ENCODE measurements at regions not wholly inside any gene's neighbourhood (a gene's known extent, or its start where the extent isn't known, plus 50 kb on each side); places are given as distances from the start of the nearest gene placed in this dataset.
"Not testable (repeated sequence)": the region's sequence is repeated elsewhere in the genome, so short reads cannot be mapped to it uniquely, and the experiment has no call there.

- DNase-seq (ENCODE audit: low read depth): no peak
Measured at GRCh38 chr15:91356083-91356482, 256.0 kb downstream of the SV2B start.

DNA sequence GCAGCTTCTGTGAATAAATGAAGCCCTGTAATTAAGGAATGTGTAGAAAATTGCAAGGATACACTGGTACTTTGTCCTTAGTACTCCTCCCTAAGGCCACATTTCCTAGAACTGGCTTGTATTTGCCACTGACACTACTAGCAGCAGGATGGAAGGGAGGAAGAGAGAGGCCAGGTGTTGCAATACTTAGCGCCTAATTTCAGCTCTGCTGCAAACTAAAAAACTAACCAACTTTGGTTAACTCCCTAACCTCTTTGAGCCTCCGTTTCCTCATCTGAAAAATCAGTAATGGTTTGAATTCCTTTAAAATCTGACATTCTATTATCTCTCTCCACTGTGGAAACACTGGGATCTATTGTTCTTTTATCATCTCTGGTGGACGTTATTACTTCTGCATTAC is 257.0 kb downstream of the SV2B start:
- no peak for DNase-seq (ENCODE audit: low read depth)

GRCh38 chr15:91357486-91357885 is 257.4 kb downstream of the SV2B start:
- no peak for DNase-seq (ENCODE audit: low read depth)

DNA sequence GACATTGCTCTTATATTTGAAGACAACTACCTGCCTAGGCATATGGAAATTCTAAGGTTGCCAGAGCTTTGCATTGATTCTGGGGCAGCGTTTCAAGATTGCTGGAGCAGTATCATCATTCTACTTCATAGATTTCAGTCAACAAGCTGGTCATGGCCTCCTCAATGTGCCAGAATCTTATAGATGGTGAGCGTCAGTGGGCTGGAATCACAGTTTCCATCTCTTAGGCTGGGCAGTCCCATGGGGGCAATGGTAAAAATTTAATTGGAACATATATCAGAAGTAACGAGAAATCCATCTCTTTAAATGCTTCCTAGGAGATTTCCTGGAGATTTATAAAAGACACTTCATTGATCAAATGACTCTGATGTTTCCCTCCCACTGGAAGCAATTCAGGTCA is 258.3 kb downstream of the SV2B start:
- no peak for DNase-seq (ENCODE audit: low read depth)

- not testable (repeated sequence) for DNase-seq (ENCODE audit: low read depth)
Measured at GRCh38 chr15:91361696-91362095, 261.6 kb downstream of the SV2B start.

DNA sequence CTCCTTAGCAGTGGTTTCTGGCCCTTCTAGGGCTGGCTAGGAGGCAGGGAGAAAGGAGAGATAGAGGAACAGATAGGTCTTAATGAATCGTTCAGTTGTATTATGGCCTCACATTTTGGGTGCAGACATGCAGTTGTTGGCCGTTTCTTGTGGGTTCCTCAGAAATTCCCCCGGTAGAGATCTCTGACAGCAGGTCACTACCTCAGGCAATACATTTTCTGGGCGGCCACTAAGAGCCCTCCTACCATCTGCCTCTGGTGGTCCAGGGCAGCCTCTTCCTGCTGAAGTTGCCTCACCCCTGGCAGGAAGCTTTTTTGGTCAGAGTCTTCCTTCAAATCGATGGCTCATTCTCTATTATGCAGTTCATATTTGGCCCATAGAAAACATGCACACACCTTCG is 266.1 kb downstream of the SV2B start:
- no peak for DNase-seq (ENCODE audit: low read depth)

DNA sequence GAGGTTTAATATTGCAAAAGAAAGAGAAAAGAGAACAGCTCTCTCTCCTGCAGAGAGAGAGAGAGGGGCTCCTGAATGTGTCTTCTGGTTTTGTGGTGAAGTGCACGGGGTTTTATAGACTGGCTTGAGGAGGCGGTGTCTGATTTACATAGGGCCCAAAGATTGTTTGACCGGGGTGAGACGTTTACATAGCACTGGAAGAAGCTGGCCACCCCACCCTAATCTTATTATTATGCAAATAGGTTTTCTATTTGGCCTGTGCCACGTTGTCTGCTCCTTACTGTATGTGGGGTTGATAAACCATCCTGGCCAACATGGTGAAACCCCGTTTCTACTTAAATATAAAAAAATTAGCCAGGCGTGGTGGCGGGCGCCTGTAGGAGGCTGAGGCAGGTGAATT is 268.6 kb downstream of the SV2B start:
- no peak for DNase-seq (ENCODE audit: low read depth)

DNA sequence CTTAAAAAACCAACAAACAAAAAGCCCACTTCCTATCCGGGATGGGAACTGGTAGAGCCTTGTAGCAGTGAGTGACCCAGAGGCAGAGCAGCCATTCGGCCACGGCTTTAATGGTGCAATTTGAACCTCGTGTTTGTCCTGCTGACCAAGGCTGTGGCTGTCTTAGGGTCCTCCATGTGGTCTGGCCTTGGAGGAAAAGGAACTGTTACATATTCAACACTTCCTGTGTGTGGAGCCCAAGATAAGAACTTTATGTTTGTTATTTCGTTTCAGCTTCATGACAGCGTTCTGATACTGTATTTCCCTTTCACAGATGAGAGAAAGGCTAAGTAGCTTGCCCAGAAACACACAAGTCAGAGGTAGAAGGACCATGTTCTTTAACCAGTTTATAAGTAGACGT is 269.8 kb downstream of the SV2B start:
- no peak for DNase-seq (ENCODE audit: low read depth)

GRCh38 chr15:91371345-91371744 is 271.3 kb downstream of the SV2B start:
- not testable (repeated sequence) for DNase-seq (ENCODE audit: low read depth)

- no peak for DNase-seq (ENCODE audit: low read depth)
Measured at GRCh38 chr15:91374336-91374735, 274.3 kb downstream of the SV2B start.

GRCh38 chr15:91376038-91376437 is 276.0 kb downstream of the SV2B start:
- DNase-seq (ENCODE audit: low read depth): no peak

DNA sequence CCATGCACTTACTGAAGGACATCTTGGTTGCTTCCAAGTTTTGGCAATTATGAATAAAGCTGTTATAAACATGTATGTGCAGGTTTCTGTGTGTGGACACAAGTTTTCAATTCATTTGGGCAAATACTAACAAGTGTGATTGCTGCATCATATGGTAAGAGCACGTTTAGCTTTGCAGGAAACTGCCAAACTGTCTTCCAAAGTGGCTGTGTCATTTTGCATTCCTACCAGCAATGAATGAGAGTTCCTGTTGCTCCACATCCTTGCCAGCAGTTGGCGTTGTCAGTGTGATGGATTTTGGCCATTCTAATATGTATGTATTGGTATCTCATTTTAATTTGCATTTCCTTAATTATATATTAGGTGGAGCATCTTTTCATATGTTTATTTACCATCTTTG is 280.1 kb downstream of the SV2B start:
- no peak for DNase-seq (ENCODE audit: low read depth)

- DNase-seq (ENCODE audit: low read depth): no peak
Measured at GRCh38 chr15:91383532-91383931, 283.5 kb downstream of the SV2B start.

DNA sequence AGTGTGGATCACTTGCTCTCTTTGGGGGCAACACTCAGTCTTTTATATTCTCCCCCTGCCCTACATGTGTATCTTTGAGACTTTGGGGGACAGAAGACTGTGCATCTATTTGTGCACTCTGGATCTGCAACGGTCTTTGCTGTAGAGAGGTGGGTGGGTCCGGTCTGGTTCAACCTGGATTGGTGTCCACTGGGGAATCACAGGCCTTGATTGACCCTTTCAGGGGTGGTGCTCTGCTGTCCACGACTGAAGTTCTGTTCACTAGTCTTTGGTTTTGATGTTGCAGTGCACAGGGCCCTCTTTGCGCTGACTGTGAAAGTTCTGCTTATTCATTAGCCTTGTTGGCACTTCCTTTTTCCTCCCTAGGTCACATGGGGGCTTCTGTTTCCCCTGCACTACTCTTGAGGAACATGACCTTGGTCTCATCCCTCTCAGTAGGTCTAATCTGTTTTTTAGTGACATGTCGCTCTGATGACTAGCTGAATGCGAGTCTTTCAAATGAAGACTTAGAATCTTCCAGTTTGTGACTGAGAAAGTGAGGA is 284.2 kb downstream of the SV2B start:
- no peak for DNase-seq (ENCODE audit: low read depth)

GRCh38 chr15:91385311-91385710 is 285.3 kb downstream of the SV2B start:
- DNase-seq (ENCODE audit: low read depth): no peak

GRCh38 chr15:91393186-91393585 is 293.1 kb downstream of the SV2B start:
- DNase-seq (ENCODE audit: low read depth): no peak

- no peak for DNase-seq (ENCODE audit: low read depth)
Measured at GRCh38 chr15:91400481-91400880, 300.4 kb downstream of the SV2B start.

DNA sequence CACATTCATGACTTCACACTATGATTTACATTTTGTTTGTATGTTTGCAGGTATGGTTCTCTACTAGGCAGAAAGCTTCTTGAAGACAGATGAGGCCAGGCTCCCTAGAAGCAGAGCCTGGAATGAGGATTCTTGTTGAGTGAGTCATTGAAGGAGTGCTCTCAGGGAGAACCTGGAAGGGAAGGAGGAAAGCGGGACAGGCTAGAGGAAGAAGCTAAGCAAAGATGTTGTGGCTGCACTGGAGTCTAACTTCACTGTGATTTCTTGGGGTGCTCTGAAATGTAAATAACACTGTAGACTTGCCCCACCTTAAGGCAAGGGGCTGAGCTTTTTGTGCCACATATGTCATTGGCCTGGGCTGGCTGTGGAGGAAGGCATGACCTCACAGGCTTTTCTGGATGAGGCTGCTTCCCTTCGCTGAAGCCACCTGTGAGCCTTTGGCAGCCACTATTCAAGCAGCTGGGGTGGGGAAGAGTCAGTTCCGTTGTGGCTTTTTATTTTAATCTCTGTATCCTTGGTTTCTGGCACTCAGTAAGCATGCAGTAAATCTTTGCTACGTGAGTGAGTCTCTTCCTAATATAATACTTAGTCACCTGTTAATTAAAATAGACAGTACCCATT is 307.3 kb downstream of the SV2B start:
- DNase-seq (ENCODE audit: low read depth): no peak

- DNase-seq (ENCODE audit: low read depth): no peak
Measured at GRCh38 chr15:91408476-91409076, 308.5 kb downstream of the SV2B start.

- no peak for DNase-seq (ENCODE audit: low read depth)
Measured at GRCh38 chr15:91409387-91409786, 309.3 kb downstream of the SV2B start.

DNA sequence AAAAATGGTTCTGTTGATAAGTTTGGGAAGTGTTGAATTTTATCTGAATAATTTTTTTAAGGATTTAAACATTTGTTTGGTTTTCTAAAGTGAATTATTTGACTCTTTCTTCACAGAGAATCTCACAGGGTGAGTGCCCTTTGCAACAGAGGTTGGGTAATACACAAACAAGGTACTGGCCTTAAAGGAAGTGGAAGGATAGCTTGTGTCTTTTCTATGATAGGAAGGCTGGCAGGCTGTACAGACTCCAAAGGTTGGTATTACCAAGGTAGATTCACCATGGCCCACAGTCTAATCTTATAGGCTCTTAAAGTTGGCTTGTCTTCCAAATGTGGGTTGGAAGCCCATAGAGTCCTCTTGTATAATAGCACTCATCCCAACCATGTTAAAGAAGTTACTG is 311.5 kb downstream of the SV2B start:
- DNase-seq (ENCODE audit: low read depth): no peak

DNA sequence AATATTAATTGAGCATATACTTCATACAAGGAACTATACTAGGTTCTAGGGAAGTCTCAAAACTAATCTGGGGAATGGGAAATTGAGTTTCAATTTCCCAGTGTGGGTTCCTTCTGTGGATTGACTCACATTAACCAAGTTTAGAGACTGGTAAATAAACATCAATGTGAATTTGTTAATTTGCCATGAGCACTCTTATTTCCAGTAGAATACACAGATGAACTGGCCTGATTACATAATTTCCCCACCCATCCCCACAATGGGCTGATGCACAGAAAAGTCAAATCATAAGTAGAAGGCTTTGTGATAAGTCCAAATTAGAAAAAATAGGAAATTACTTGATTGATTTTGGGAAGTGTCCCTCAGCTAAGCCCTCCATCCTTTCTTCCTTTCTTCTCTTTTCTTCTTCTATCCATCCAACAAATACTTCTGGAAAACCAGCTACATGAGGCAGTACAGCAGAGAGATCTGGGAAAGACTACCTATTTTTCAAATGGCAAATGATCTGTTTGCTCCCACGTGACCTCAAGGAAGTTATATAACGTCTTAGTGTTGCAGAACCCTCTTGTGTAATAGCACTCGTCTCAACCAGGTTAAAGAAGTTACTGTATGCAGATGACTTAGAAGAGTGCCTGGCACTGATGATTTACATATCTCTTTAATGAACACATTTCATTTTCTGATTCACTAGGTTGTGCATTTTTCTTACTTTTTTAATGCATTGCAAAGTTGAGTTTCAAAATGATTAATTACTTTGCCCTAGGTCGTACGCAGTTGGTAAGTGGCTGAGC is 312.3 kb downstream of the SV2B start:
- DNase-seq (ENCODE audit: low read depth): no peak

DNA sequence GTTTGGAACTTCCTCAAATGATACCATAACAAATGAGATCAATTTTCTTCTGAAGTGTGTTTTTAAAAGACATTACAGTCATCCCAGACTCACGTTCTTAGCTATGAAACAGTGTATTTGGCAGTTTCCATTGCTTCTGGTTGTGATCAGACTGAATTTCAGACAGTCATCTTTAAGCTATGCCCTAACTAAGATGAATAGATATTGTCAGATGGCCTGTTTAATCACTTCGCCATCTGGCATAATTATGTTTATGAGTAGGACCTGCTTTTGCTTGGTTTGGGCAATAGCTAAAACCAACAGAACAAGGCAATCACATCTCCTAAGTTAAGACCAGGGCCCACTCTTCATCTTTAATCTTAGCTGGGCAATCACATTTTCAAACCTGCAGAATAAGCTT is 313.1 kb downstream of the SV2B start:
- no peak for DNase-seq (ENCODE audit: low read depth)
